Stomach (tissue), 8 donors: ENCODE measurements at regions not wholly inside any gene's neighbourhood (a gene's known extent, or its start where the extent isn't known, plus 50 kb on each side); places are given as distances from the start of the nearest gene placed in this dataset.
"Not testable (repeated sequence)": the region's sequence is repeated elsewhere in the genome, so short reads cannot be mapped to it uniquely, and the experiment has no call there.

Experiments used
- DNase-seq, 2 donors: peaks; one replicate each; pipeline versions ENCODE4 v3.0.0 to v3.0.0-alpha.2; 2013 to 2019
- H3K27ac ChIP-seq, 5 donors: fragments of 200-600 bp in 4 of 5; sonication (generic) in 4 of 5; one replicate each; pipeline ENCODE4 v1.5.1; 2013 to 2019; ENCODE audit warnings: mild to moderate bottlenecking in 1 of 5, moderate library complexity in 1 of 5
- H3K27me3 ChIP-seq, 3 donors: fragments of 200-600 bp; sonication (generic); one replicate each; pipeline ENCODE4 v1.5.1; 2017 to 2019; ENCODE audit warnings: mixed run types in 1 of 3
- H3K36me3 ChIP-seq, 4 donors: fragments of 200-600 bp; sonication (generic); 1 replicate in 3 of 4; 2 replicates in 1 of 4; pipeline ENCODE4 v1.5.1; 2016 to 2019
- H3K4me1 ChIP-seq, 4 donors: fragments of 200-600 bp; sonication (generic); one replicate each; pipeline ENCODE4 v1.5.1; 2016 to 2019
- H3K4me3 ChIP-seq, 4 donors: fragments of 200-600 bp; sonication (generic) in 3 of 4; one replicate each; pipeline ENCODE4 v1.5.1; 2016 to 2019; ENCODE audit warnings: mild to moderate bottlenecking in 1 of 4
- H3K9me3 ChIP-seq, 4 donors: fragments of 200-600 bp; sonication (generic); one replicate each; pipeline ENCODE4 v1.5.1; 2016 to 2019
- WGBS, 5 donors: extraction: QIAGEN DNeasy Blood & Tissue Kit in 3 of 5; methylation state at CpG; one replicate each; pipeline versions ENCODE4 v1.1.5 to v1.1.7; 2013 to 2018; 5-methylcytosine and 5-hydroxymethylcytosine counted together
- intact Hi-C: fragments of 100-400 bp; cut with DNase I; formaldehyde crosslinking; loops from one replicate; pipeline ENCODE4 v1.15.1; 2023; ENCODE audit warnings: low total_unique reads
- donor health status: healthy with polysubstance abuse.
- donor health status: Bipolar disorder and iron deficiency.
- donor health status: healthy.

GRCh38 chr15:30470601-30471365 is 56.7 kb upstream of the GOLGA8R start:
- H3K36me3 ChIP-seq, intact Hi-C loops, H3K27me3 ChIP-seq, H3K4me1 ChIP-seq, H3K9me3 ChIP-seq: not testable (repeated sequence)
- peak overlapping the region; percentile 46 to 54 (median 52) for H3K4me3 ChIP-seq
- peak in 1 of 2 donors; percentile 52 for DNase-seq
- peak overlapping the region; percentile 62 to 86 (median 71) for H3K27ac ChIP-seq
- WGBS, 5 donors = 0% methylated on average over 15 to 26 of the region's 89 CpGs; no CpG with 5 or more reads in 2 of the 5 donors

- intact Hi-C loops, DNase-seq, H3K4me1 ChIP-seq, H3K36me3 ChIP-seq, H3K9me3 ChIP-seq, H3K27me3 ChIP-seq: not testable (repeated sequence)
- no CpG with 5 or more reads among the region's 34 CpGs for WGBS, 5 donors
- H3K27ac ChIP-seq = peak overlapping the region in 4 of 5 donors; percentile 62 to 86 (median 76)
- H3K4me3 ChIP-seq = peak overlapping the region; percentile 46 to 54 (median 52)
Observed at GRCh38 chr15:30471366-30471749, 57.3 kb upstream of the GOLGA8R start.

GRCh38 chr15:30471817-30472551 is 57.9 kb upstream of the GOLGA8R start:
- H3K4me3 ChIP-seq, H3K9me3 ChIP-seq, DNase-seq, intact Hi-C loops, H3K36me3 ChIP-seq, H3K4me1 ChIP-seq, H3K27ac ChIP-seq, H3K27me3 ChIP-seq: not testable (repeated sequence)
- WGBS, 5 donors = no CpG with 5 or more reads among the region's 10 CpGs

- DNase-seq, H3K27me3 ChIP-seq, H3K9me3 ChIP-seq, H3K4me3 ChIP-seq, H3K27ac ChIP-seq, intact Hi-C loops, H3K4me1 ChIP-seq: not testable (repeated sequence)
- WGBS, 5 donors = 94 to 98% (median 96%) methylated on average over 9 of the region's 9 CpGs
- H3K36me3 ChIP-seq = peaks cover 0 to 33% (median 10%) of the 10 kb centered on the region in 4 donors
Observed at GRCh38 chr15:30484887-30485286, 67.0 kb upstream of the GOLGA8Q start.

- H3K27ac ChIP-seq, H3K9me3 ChIP-seq, intact Hi-C loops, DNase-seq, H3K27me3 ChIP-seq, H3K4me1 ChIP-seq, H3K4me3 ChIP-seq: not testable (repeated sequence)
- H3K36me3 ChIP-seq = peaks cover 0 to 28% (median 8%) of the 10 kb centered on the region in 4 donors
- WGBS, 5 donors = 86 to 95% (median 91%) methylated on average over 11 to 17 of the region's 17 CpGs
Observed at GRCh38 chr15:30489237-30489636, 62.6 kb upstream of the GOLGA8Q start.

- H3K36me3 ChIP-seq = peaks cover 0 to 22% (median 7%) of the 10 kb centered on the region in 4 donors
- H3K27ac ChIP-seq, H3K9me3 ChIP-seq, DNase-seq, H3K27me3 ChIP-seq, H3K4me3 ChIP-seq, intact Hi-C loops, H3K4me1 ChIP-seq: not testable (repeated sequence)
- WGBS, 5 donors = 41 to 94% (median 82%) methylated on average over 1 of the region's 1 CpG
Observed at GRCh38 chr15:30490334-30490733, 61.5 kb upstream of the GOLGA8Q start.

- DNase-seq, H3K27ac ChIP-seq, H3K9me3 ChIP-seq, H3K4me1 ChIP-seq, H3K4me3 ChIP-seq, intact Hi-C loops, H3K36me3 ChIP-seq, H3K27me3 ChIP-seq: not testable (repeated sequence)
- no CpG with 5 or more reads among the region's 1 CpG for WGBS, 5 donors
Observed at GRCh38 chr15:30493947-30494346, 57.9 kb upstream of the GOLGA8Q start.

GRCh38 chr15:30497275-30497674 is 54.6 kb upstream of the GOLGA8Q start:
- H3K27me3 ChIP-seq, H3K9me3 ChIP-seq, H3K36me3 ChIP-seq, H3K4me1 ChIP-seq, H3K27ac ChIP-seq, DNase-seq, H3K4me3 ChIP-seq, intact Hi-C loops: not testable (repeated sequence)

GRCh38 chr15:30499233-30499632 is 52.6 kb upstream of the GOLGA8Q start:
- H3K9me3 ChIP-seq, H3K27me3 ChIP-seq, H3K27ac ChIP-seq, DNase-seq, H3K36me3 ChIP-seq, intact Hi-C loops, H3K4me1 ChIP-seq, H3K4me3 ChIP-seq: not testable (repeated sequence)
- no CpG with 5 or more reads among the region's 7 CpGs for WGBS, 5 donors

GRCh38 chr15:30500511-30500910 is 51.3 kb upstream of the GOLGA8Q start:
- DNase-seq, H3K36me3 ChIP-seq, H3K27me3 ChIP-seq, intact Hi-C loops, H3K4me1 ChIP-seq, H3K4me3 ChIP-seq, H3K9me3 ChIP-seq, H3K27ac ChIP-seq: not testable (repeated sequence)
- WGBS, 5 donors = 94 to 100% (median 95%) methylated on average over 1 of the region's 2 CpGs
